GM23338 (cell line): ENCODE measurements at regions not wholly inside any gene's neighbourhood (a gene's known extent, or its start where the extent isn't known, plus 50 kb on each side); places are given as distances from the start of the nearest gene placed in this dataset.

Experiments used
- ATAC-seq: fragments of 200-7000 bp; cut with Tn5 transposase; 3 replicates; pipeline ENCODE4 v1.9.1; 2020
- DNase-seq: peaks from one replicate; pipeline ENCODE4 v3.0.0-alpha.2; 2015; ENCODE audit warnings: low spot score
- H2AFZ ChIP-seq: fragments of 200-600 bp; sonication (generic); 2 replicates; pipeline ENCODE4 v1.8.0; 2016; ENCODE audit warnings: antibody characterized with exemption, mild to moderate bottlenecking, moderate library complexity
- H3F3A ChIP-seq: fragments of 200-600 bp; sonication (generic); replicated peaks from 2 replicates; pipeline ENCODE4 v1.8.0; 2017; ENCODE audit warnings: antibody characterized with exemption, mixed run types, low read depth
- H3K27ac ChIP-seq: fragments of 200-600 bp; sonication (generic); 2 replicates; pipeline ENCODE4 v1.6.1; 2016; ENCODE audit warnings: low read depth
- H3K27me3 ChIP-seq: fragments of 200-600 bp; sonication (generic); 2 replicates; pipeline ENCODE4 v1.8.0; 2016; ENCODE audit warnings: mild to moderate bottlenecking, mixed run types, moderate library complexity; ENCODE audit not compliant: insufficient read depth
- H3K36me3 ChIP-seq: fragments of 200-600 bp; sonication (generic); 2 replicates; pipeline ENCODE4 v1.8.0; 2016; ENCODE audit warnings: mild to moderate bottlenecking; ENCODE audit not compliant: insufficient read depth
- H3K4me1 ChIP-seq: fragments of 200-600 bp; sonication (generic); 2 replicates; pipeline ENCODE4 v1.8.0; 2016; ENCODE audit warnings: mild to moderate bottlenecking, moderate library complexity; ENCODE audit not compliant: insufficient read depth
- H3K4me2 ChIP-seq: fragments of 200-600 bp; sonication (generic); 2 replicates; pipeline ENCODE4 v1.7.1; 2017; ENCODE audit warnings: mixed run types
- H3K4me3 ChIP-seq: fragments of 200-600 bp; sonication (generic); 2 replicates; pipeline ENCODE4 v1.6.1; 2016; ENCODE audit warnings: mixed run types
- H3K79me2 ChIP-seq: fragments of 200-600 bp; sonication (generic); replicated peaks from 2 replicates; pipeline ENCODE4 v1.8.0; 2017; ENCODE audit warnings: mild to moderate bottlenecking; ENCODE audit not compliant: insufficient read depth
- H3K9me2 ChIP-seq: fragments of 200-600 bp; sonication (generic); 2 replicates; pipeline ENCODE4 v1.8.0; 2017; ENCODE audit not compliant: insufficient read depth
- H4K20me1 ChIP-seq: fragments of 200-600 bp; sonication (generic); replicated peaks from 2 replicates; pipeline ENCODE4 v1.8.0; 2017; ENCODE audit warnings: mild to moderate bottlenecking; ENCODE audit not compliant: insufficient read depth
- H3K27ac Mint-ChIP-seq: 2 replicates; pipeline ENCODE4 v1.8.0; 2020; ENCODE audit warnings: inconsistent platforms, mild to moderate bottlenecking, moderate library complexity, mixed read lengths
- H3K27me3 Mint-ChIP-seq: 3 replicates; pipeline ENCODE4 v1.8.0; 2022; ENCODE audit warnings: low read depth, mild to moderate bottlenecking, moderate library complexity, mixed read lengths, inconsistent platforms; ENCODE audit not compliant: insufficient read depth, poor library complexity
- H3K36me3 Mint-ChIP-seq: 3 replicates; pipeline ENCODE4 v1.8.0; 2021; ENCODE audit warnings: low read depth, mild to moderate bottlenecking, inconsistent platforms, moderate library complexity, mixed read lengths
- H3K4me1 Mint-ChIP-seq: 3 replicates; pipeline ENCODE4 v1.8.0; 2020; ENCODE audit warnings: mild to moderate bottlenecking, inconsistent platforms, mixed read lengths
- H3K4me3 Mint-ChIP-seq: 3 replicates; pipeline ENCODE4 v1.8.0; 2021; ENCODE audit warnings: moderate library complexity, mild to moderate bottlenecking, inconsistent platforms, mixed read lengths
- H3K9me3 Mint-ChIP-seq: 3 replicates; pipeline ENCODE4 v1.8.0; 2020; ENCODE audit warnings: moderate library complexity, mild to moderate bottlenecking, inconsistent platforms, mixed read lengths
- CREB1 ChIP-seq: fragments of 250-450 bp; sonication (Bioruptor Pico); IDR thresholded peaks from 2 replicates; pipeline ENCODE4 v1.5.0; 2020; ENCODE audit warnings: low read depth, mild to moderate bottlenecking, moderate library complexity
- CTCF ChIP-seq, 2 experiments: fragments of 200-600 bp in 1 of 2; sonication (generic) in 1 of 2; conservative IDR thresholded peaks; 2 replicates each; pipeline versions ENCODE4 v1.5.1 to v1.6.1; 2016 to 2017; ENCODE audit warnings: antibody characterized with exemption in 2 of 2, low read depth in 2 of 2, mild to moderate bottlenecking in 2 of 2, moderate library complexity in 1 of 2
- ETS1 ChIP-seq: IDR thresholded peaks from 2 replicates; pipeline ENCODE4 v1.6.1; 2016; ENCODE audit warnings: antibody characterized with exemption
- EZH2phosphoT487 ChIP-seq: fragments of 200-600 bp; sonication (generic); IDR thresholded peaks from one replicate; pipeline ENCODE4 v1.8.1; 2018; ENCODE audit warnings: antibody characterized with exemption; ENCODE audit not compliant: unreplicated experiment
- NANOG ChIP-seq: IDR thresholded peaks from 2 replicates; pipeline ENCODE4 v1.6.1; 2016; ENCODE audit warnings: antibody characterized with exemption, borderline replicate concordance
- POLR2AphosphoS5 ChIP-seq: IDR thresholded peaks from 2 replicates; pipeline ENCODE4 v1.6.1; 2016; ENCODE audit warnings: antibody characterized with exemption, low read depth
- REST ChIP-seq: IDR thresholded peaks from one replicate; pipeline ENCODE4 v1.6.1; 2018; ENCODE audit warnings: antibody characterized with exemption; ENCODE audit not compliant: unreplicated experiment
- STAT1 ChIP-seq: IDR thresholded peaks from one replicate; pipeline ENCODE4 v1.6.1; 2016; ENCODE audit warnings: antibody characterized with exemption; ENCODE audit not compliant: unreplicated experiment
- ZNF331 ChIP-seq: fragments of 250-450 bp; sonication (Bioruptor Pico); IDR thresholded peaks from 2 replicates; pipeline ENCODE4 v1.5.0; 2020; ENCODE audit warnings: low read depth, mild to moderate bottlenecking, moderate library complexity
- ZNF462 ChIP-seq: fragments of 250-450 bp; sonication (Bioruptor Pico); IDR thresholded peaks from 2 replicates; pipeline ENCODE4 v1.5.0; 2020; ENCODE audit warnings: mild to moderate bottlenecking, moderate library complexity

GRCh38 chr17:77038884-77039555 is 101.7 kb upstream of the SEC14L1 start:
- TF ChIP-seq ETS1: no peak
- TF ChIP-seq ZNF462 (CRISPR knock-in tag): no peak
- TF ChIP-seq REST: no peak
- no peak for TF ChIP-seq EZH2phosphoT487
- TF ChIP-seq POLR2AphosphoS5: no peak
- TF ChIP-seq CREB1 (CRISPR knock-in tag): no peak
- no peak for TF ChIP-seq ZNF331 (CRISPR knock-in tag)
- no peak for TF ChIP-seq STAT1
- TF ChIP-seq CTCF (conservative IDR thresholded peaks at IDR 0.05; ENCODE audit: low read depth in 2 of 2): no peak
- no peak for TF ChIP-seq NANOG
- Histone ChIP-seq H3K4me3 (no peak overlapping the region), H3K27me3 (no peaks in the 10 kb centered on the region), H4K20me1 (no peaks in the 10 kb centered on the region), H3F3A (no peaks in the 10 kb centered on the region), H3K36me3 (no peaks in the 10 kb centered on the region), H3K27ac (no peak overlapping the region), H3K4me1 (no peaks in the 10 kb centered on the region), H2AFZ (no peak overlapping the region), H3K9me2 (no peaks in the 10 kb centered on the region), H3K79me2 (no peaks in the 10 kb centered on the region), H3K4me2 (no peak overlapping the region)
- Mint-ChIP-seq H3K4me3 (no peak overlapping the region), H3K27me3 (peaks cover 15% of the 10 kb centered on the region), H3K36me3 (no peaks in the 10 kb centered on the region), H3K27ac (no peak overlapping the region), H3K4me1 (no peaks in the 10 kb centered on the region), H3K9me3 (no peaks in the 10 kb centered on the region)
- DNase-seq (no peak), ATAC-seq (no peak)
